WTC11 (cell line): ENCODE measurements at regions not wholly inside any gene's neighbourhood (a gene's known extent, or its start where the extent isn't known, plus 50 kb on each side); places are given as distances from the start of the nearest gene placed in this dataset.

Experiments
- CTCF ChIP-seq: fragments of 200-600 bp; IDR thresholded peaks from 2 replicates; pipeline ENCODE4 v1.8.0; 2022; ENCODE audit warnings: antibody characterized with exemption
- MAX ChIP-seq: sonication (generic); formaldehyde crosslinking; IDR thresholded peaks from 2 replicates; pipeline ENCODE4 v1.8.0; 2022; ENCODE audit warnings: mild to moderate bottlenecking, missing genetic modification reagents
- STAT6 ChIP-seq: sonication (generic); formaldehyde crosslinking; conservative IDR thresholded peaks from 2 replicates; pipeline ENCODE4 v1.8.1; 2023; ENCODE audit warnings: mild to moderate bottlenecking, low read depth, missing genetic modification reagents, moderate library complexity
- ZNF671 ChIP-seq: fragments of 250-450 bp; sonication (Bioruptor Pico); IDR thresholded peaks from 2 replicates; pipeline ENCODE4 v1.8.0; 2021; ENCODE audit warnings: mild to moderate bottlenecking

- TF ChIP-seq CTCF (no peak), ZNF671 (CRISPR knock-in tag) (no peak), STAT6 (CRISPR knock-in tag) (no peak), MAX (CRISPR knock-in tag) (no peak)
These were observed 106.3 kb downstream of the SETD4 start for GRCh38 chr21:35954066-35954465.
